Activated CD4-positive, alpha-beta T cell treated with anti-CD3 and anti-CD28 coated beads, Interleukin-2, amount 10 ng/mL, durations not matched to agents 7 days and 5 days (primary cell): ENCODE measurements at regions not wholly inside any gene's neighbourhood (a gene's known extent, or its start where the extent isn't known, plus 50 kb on each side); places are given as distances from the start of the nearest gene placed in this dataset.

Experiments used
- CTCF ChIA-PET: fragments of 350-600 bp; sonication (Branson Sonifier 250); formaldehyde crosslinking; loops from one replicate; lab custom pipeline; 2021; ENCODE audit warnings: antibody characterized with exemption; lab: Charles Lee
- POLR2A ChIA-PET: fragments of 350-600 bp; sonication (Branson Sonifier 250); formaldehyde crosslinking; loops from one replicate; lab custom pipeline; 2021; ENCODE audit warnings: antibody characterized with exemption; lab: Charles Lee
- DNase-seq: peaks from one replicate; pipeline ENCODE4 v3.0.0-alpha.2; 2020
- H3K27ac Mint-ChIP-seq: one replicate; pipeline ENCODE4 v1.8.0; 2021; ENCODE audit warnings: mild to moderate bottlenecking, moderate library complexity, mixed read lengths
- H3K27me3 Mint-ChIP-seq: one replicate; pipeline ENCODE4 v1.8.0; 2021; ENCODE audit warnings: mixed read lengths
- H3K36me3 Mint-ChIP-seq: one replicate; pipeline ENCODE4 v1.8.0; 2021; ENCODE audit warnings: low read depth, mixed read lengths
- H3K4me1 Mint-ChIP-seq: one replicate; pipeline ENCODE4 v1.8.0; 2021; ENCODE audit warnings: mixed read lengths
- H3K4me3 Mint-ChIP-seq: one replicate; pipeline ENCODE4 v1.8.0; 2021; ENCODE audit warnings: mild to moderate bottlenecking, moderate library complexity, mixed read lengths
- H3K9me3 Mint-ChIP-seq: one replicate; pipeline ENCODE4 v1.8.0; 2021; ENCODE audit warnings: mixed read lengths

DNA sequence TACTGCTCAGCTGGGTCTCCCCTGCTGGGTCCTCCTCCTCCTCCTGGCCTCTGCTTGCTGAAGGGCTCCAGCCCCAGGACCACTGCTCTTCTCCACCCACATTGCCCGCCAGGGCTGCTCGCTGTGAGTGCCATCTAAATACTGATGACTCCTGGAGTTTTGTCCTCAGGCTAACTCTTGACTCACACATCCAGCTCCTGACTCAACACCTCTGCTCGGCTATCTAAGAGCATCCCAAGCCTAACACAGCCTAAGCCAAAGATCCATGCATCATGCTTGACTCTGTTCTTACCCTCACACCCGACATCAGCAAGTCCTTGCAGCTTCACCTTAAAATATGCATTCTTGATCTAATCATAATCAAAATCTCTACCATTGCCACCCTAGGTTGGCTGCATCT, 260.2 kb downstream of the KLF13 start:
- CTCF ChIA-PET = no interaction called here
- no peak overlapping the region for H3K4me3 Mint-ChIP-seq

DNA sequence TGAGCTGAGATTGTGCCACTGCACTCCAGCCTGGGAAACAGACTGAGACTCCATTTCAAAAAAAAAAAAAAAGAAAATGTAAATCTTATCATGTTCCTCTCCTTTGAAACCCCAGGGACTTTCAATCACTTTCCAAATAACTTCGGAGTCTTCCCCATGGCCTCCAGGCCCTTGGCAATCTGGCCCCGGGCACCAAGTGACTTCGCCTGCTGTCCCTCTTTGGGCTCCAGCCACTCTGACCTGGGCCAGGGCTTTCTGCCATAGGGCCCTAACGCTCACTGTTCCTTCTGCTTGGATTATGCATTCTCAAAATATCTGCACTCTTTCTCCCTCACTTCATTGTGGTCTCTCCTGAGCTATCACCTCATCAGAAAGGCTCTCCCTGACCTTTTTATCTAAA, 260.9 kb downstream of the KLF13 start:
- H3K27ac Mint-ChIP-seq = no peak overlapping the region
- POLR2A ChIA-PET = no interaction called here
- H3K4me1 Mint-ChIP-seq = no peaks in the 10 kb centered on the region
- H3K36me3 Mint-ChIP-seq = no peaks in the 10 kb centered on the region
- no peaks in the 10 kb centered on the region for H3K27me3 Mint-ChIP-seq
- peaks cover 3% of the 10 kb centered on the region for H3K9me3 Mint-ChIP-seq
- DNase-seq = no peak
- no peak overlapping the region for H3K4me3 Mint-ChIP-seq
- CTCF ChIA-PET = interaction anchor here (0.7 kb wide), 1 partner anchor 274 kb away, joined by 4 read pairs; no protein-coding TSS in a partner anchor

More for the DNA sequence above, 260.2 kb downstream of the KLF13 start:
- peaks cover 10% of the 10 kb centered on the region for H3K9me3 Mint-ChIP-seq
- no peaks in the 10 kb centered on the region for H3K27me3 Mint-ChIP-seq
- no peaks in the 10 kb centered on the region for H3K4me1 Mint-ChIP-seq
- DNase-seq = no peak
- POLR2A ChIA-PET = no interaction called here
- H3K36me3 Mint-ChIP-seq = no peaks in the 10 kb centered on the region
- H3K27ac Mint-ChIP-seq = no peak overlapping the region

DNA sequence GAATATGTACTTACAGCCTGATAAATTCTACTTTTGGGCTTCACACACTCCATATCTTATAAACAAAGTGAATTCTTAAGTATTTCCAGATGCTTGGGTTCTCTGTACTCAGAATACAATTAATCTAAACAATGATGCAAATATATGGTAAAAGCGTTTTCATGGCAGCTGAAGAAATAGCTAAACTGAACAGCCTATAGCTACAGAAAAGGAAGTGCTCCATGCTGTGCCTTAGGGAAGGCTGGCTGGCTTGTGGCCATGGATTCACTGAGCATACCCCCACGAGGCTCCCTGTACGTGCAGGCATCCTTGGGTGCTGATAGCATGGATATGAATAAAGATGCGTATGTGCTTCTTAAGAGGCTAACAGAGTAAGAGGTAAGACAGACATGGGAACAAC, 264.0 kb downstream of the KLF13 start:
- Mint-ChIP-seq H3K36me3 (no peaks in the 10 kb centered on the region), H3K4me1 (no peaks in the 10 kb centered on the region), H3K27me3 (no peaks in the 10 kb centered on the region), H3K27ac (no peak overlapping the region), H3K4me3 (no peak overlapping the region), H3K9me3 (no peaks in the 10 kb centered on the region)
- no peak for DNase-seq
- ChIA-PET CTCF (no interaction called here), POLR2A (no interaction called here)

DNA sequence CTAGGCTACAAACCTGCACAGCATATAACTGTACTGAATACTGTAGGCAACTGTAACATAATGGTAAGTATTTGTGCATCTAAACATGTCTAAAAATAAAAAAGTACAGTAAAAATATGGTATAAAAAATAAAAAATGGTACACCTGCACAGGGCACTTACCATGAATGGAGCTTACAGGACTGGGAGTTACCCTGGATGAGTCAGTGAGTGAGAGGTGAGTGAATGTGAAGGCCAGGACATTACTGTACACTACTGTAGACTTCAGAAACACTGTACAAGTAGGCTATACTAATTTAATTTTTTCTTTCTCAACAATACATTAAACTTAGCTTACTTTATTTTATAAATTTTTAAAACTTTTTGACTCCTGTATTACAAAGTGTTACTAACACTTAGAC, 265.3 kb downstream of the KLF13 start:
- ChIA-PET CTCF (no interaction called here), POLR2A (no interaction called here)
- Mint-ChIP-seq H3K9me3 (no peaks in the 10 kb centered on the region), H3K4me1 (no peaks in the 10 kb centered on the region), H3K27ac (no peak overlapping the region), H3K4me3 (no peak overlapping the region), H3K36me3 (no peaks in the 10 kb centered on the region), H3K27me3 (no peaks in the 10 kb centered on the region)
- no peak for DNase-seq

DNA sequence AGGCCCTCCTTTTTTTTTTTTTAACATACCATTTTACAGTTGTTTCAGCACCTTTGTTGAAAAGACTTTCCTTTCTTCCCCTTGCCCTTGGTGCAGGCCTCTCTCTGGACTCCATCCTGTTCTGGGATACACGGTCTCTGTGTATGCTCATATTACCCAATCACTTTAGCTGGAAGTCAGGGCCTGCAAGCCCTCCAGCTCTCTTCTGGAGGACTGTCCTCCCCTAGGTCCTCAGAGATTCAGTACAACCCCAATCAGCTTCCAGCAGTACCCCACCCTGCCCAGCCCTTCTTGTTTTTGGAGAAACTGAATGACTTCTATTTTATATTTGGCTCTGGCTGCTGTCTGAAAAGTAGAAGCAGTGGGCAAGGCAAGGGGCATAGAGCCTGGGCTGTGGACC, 270.8 kb downstream of the KLF13 start:
- Mint-ChIP-seq H3K27ac (no peak overlapping the region), H3K27me3 (peaks cover 24% of the 10 kb centered on the region), H3K4me3 (no peak overlapping the region), H3K36me3 (no peaks in the 10 kb centered on the region), H3K4me1 (no peaks in the 10 kb centered on the region), H3K9me3 (no peaks in the 10 kb centered on the region)
- CTCF ChIA-PET = interaction anchor here (2.3 kb wide), 1 partner anchor 13 kb away, joined by 6 read pairs; no protein-coding TSS in a partner anchor
- POLR2A ChIA-PET = no interaction called here
- DNase-seq = no peak

DNA sequence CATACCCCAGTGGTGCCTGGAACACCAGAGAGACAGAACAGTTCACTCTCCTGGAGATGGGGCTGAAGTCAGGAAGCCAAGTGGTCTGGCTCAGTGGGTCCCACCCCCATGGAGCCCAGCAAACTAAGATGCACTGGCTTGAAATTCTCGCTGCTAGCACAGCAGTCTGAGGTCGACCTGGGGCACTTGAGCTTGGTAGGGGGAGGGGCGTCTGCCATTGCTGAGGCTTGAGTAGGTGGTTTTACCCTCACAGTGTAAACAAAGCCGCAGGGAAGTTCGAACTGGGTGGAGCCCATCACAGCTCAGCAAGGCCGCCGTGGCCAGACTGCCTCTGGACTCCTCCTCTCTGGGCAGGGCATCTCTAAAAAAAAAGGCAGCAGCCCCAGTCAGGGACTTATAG, 272.0 kb downstream of the KLF13 start:
- DNase-seq = no peak
- Mint-ChIP-seq H3K9me3 (no peaks in the 10 kb centered on the region), H3K4me3 (no peak overlapping the region), H3K36me3 (no peaks in the 10 kb centered on the region), H3K27me3 (peaks cover 29% of the 10 kb centered on the region), H3K27ac (no peak overlapping the region), H3K4me1 (no peaks in the 10 kb centered on the region)
- POLR2A ChIA-PET = no interaction called here
- CTCF ChIA-PET = interaction anchor here (0.8 kb wide), 1 partner anchor 233 kb away, joined by 3 read pairs; no protein-coding TSS in a partner anchor

DNA sequence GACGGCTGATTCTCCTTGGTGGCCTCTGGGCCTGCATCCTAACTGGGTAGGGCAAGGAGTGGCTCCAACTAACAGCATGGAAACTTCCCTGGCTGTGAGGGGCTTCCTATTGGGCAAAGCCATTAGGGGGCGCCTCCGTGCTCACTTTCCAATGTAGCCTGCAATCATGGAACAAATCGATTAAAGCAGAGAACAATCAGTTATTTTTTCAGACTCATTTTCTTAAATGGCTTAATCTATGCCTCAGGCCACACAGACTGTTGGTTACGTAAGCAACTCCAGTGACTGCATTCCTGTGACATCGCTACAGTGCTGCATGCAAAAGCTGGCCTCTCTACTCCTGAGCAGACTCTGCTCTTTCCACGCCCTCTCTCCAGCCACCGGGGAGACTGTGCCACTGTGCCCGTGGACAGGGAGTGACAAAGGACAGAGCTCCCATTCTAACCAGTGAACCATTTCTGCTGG, 278.9 kb downstream of the KLF13 start:
- ChIA-PET CTCF (no interaction called here), POLR2A (no interaction called here)
- no peaks in the 10 kb centered on the region for H3K9me3 Mint-ChIP-seq
- H3K4me3 Mint-ChIP-seq = no peak overlapping the region
- no peak overlapping the region for H3K27ac Mint-ChIP-seq
- no peak for DNase-seq
- no peaks in the 10 kb centered on the region for H3K4me1 Mint-ChIP-seq
- peaks cover 38% of the 10 kb centered on the region for H3K27me3 Mint-ChIP-seq
- no peaks in the 10 kb centered on the region for H3K36me3 Mint-ChIP-seq

DNA sequence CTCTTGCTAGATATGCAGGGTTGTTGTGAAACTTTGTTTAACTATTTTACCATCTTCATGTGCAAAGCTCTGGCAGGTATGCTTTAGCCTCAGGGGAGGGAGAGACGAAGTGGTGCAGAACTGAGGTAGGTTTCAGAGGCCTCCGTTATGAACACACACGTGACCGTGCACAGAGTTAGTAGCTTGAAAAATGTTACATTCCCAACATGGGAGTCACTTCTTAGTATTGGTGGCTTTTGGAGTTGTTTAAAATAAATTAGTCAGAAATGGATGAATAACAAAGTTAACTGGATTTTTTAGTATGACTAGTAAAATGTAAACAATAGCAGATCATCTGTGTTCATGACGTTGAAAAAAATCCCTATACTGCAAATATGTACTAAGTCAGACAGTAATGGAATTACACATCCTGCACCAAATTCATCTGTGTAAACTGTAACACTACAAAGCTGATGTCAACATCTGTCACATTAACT, 279.6 kb downstream of the KLF13 start:
- H3K27ac Mint-ChIP-seq = no peak overlapping the region
- H3K9me3 Mint-ChIP-seq = no peaks in the 10 kb centered on the region
- ChIA-PET CTCF (interaction anchor here (0.6 kb wide), 1 partner anchor 11 kb away, joined by 4 read pairs; no protein-coding TSS in a partner anchor), POLR2A (no interaction called here)
- peaks cover 35% of the 10 kb centered on the region for H3K27me3 Mint-ChIP-seq
- H3K4me3 Mint-ChIP-seq = no peak overlapping the region
- no peaks in the 10 kb centered on the region for H3K4me1 Mint-ChIP-seq
- no peaks in the 10 kb centered on the region for H3K36me3 Mint-ChIP-seq
- no peak for DNase-seq

DNA sequence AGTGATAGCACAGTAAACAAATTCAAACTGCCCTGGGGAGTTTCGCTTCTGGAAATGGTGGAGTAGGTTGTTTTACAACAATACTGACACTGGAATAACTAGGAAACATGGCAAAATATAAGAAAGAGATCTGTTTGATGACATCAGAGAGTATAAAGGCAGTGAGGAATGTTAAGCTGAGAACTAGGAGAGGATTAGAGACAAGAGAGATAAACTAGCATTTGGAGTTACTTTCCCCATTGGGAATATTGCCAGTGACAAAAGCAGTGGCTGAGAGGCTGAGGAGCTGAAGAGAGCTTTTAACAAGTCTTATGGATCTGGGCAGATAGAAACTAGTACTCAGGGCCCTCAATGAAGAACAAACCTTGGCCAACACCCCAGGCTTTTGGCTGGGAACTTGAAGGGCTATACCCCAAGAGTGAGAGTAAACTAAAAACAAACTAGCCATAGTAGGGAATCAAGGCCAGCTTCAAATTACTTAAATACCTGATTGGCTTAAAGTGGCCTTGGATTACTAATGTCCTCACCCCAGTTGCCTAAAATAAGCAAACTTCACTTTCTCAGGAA, 280.4 kb downstream of the KLF13 start:
- Mint-ChIP-seq H3K4me1 (no peaks in the 10 kb centered on the region), H3K9me3 (no peaks in the 10 kb centered on the region), H3K27ac (no peak overlapping the region), H3K27me3 (peaks cover 36% of the 10 kb centered on the region), H3K4me3 (no peak overlapping the region), H3K36me3 (no peaks in the 10 kb centered on the region)
- DNase-seq = no peak
- CTCF ChIA-PET = no interaction called here
- POLR2A ChIA-PET = no interaction called here

DNA sequence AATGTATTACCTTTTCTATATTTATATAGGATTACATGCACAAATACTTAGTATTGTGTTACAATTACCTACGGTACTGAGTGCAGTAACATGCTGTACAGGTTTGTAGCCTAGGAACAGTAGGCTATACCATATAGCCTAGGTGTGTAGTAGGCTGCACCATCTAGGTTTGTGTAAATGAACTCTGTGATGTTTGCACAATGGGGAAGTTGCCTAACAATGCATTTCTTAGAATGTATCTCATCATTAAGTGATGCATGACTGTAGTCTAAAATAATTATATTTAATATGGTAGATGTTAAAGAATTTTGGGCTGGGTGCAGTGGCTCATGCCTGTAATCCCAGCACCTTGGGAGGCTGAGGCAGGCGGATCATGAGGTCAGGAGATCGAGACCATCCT, 281.0 kb downstream of the KLF13 start:
- no peaks in the 10 kb centered on the region for H3K36me3 Mint-ChIP-seq
- H3K27me3 Mint-ChIP-seq = peaks cover 34% of the 10 kb centered on the region
- H3K9me3 Mint-ChIP-seq = no peaks in the 10 kb centered on the region
- no peak for DNase-seq
- no peak overlapping the region for H3K27ac Mint-ChIP-seq
- H3K4me1 Mint-ChIP-seq = no peaks in the 10 kb centered on the region
- ChIA-PET POLR2A (interaction anchor here (0.7 kb wide), 1 partner anchor 1162 kb away, joined by 5 read pairs; no protein-coding TSS in a partner anchor), CTCF (interaction anchor here (1.8 kb wide), 1 partner anchor 16 kb away, joined by 4 read pairs; no protein-coding TSS in a partner anchor)
- H3K4me3 Mint-ChIP-seq = no peak overlapping the region

DNA sequence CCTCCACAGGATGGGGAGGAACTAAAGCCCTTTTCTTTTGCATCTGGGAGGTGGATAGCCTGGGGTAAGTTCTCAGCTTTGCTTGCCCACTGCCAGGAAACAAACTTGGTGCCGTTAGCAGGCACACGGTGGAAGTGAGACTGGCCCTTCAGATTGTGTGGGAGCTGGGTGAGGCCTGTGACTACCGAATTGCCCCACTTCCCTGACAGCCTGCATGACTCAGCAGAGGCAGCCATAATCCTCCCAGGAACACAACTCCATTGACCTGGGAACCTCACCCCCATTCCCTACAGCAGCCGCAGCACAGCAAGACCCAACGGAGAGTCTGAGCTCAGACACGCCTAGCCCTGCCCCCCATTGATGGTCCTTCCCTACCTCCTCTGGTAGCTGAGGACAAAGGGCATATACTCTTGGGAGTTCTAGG, 282.6 kb downstream of the KLF13 start:
- H3K4me3 Mint-ChIP-seq = no peak overlapping the region
- H3K9me3 Mint-ChIP-seq = no peaks in the 10 kb centered on the region
- H3K4me1 Mint-ChIP-seq = no peaks in the 10 kb centered on the region
- no peak overlapping the region for H3K27ac Mint-ChIP-seq
- ChIA-PET CTCF (interaction anchor here (1.8 kb wide), 1 partner anchor 15 kb away, joined by 4 read pairs; no protein-coding TSS in a partner anchor), POLR2A (no interaction called here)
- no peak for DNase-seq
- H3K36me3 Mint-ChIP-seq = no peaks in the 10 kb centered on the region
- H3K27me3 Mint-ChIP-seq = peaks cover 42% of the 10 kb centered on the region

DNA sequence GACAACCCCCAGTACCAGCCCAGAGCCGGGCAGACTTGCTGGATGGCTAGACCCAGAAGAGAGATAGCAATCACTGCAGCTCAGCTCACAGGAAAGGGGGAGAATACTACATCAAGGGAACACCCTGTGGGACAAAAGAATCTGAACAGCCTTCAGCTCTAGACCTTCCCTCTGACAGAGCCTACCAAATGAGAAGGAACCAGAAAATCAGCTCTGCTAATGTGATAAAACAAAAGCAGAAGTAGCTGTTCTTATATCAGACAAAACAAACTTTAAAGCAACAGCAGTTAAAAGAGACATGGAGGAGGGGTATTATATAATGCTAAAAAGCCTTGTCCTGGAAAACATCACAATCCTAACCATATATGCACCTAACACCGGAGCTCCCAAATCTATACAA, 283.3 kb downstream of the KLF13 start:
- Mint-ChIP-seq H3K36me3 (no peaks in the 10 kb centered on the region), H3K9me3 (no peaks in the 10 kb centered on the region), H3K4me3 (no peak overlapping the region), H3K27me3 (peaks cover 42% of the 10 kb centered on the region), H3K4me1 (no peaks in the 10 kb centered on the region), H3K27ac (no peak overlapping the region)
- ChIA-PET POLR2A (no interaction called here), CTCF (no interaction called here)
- DNase-seq = no peak

DNA sequence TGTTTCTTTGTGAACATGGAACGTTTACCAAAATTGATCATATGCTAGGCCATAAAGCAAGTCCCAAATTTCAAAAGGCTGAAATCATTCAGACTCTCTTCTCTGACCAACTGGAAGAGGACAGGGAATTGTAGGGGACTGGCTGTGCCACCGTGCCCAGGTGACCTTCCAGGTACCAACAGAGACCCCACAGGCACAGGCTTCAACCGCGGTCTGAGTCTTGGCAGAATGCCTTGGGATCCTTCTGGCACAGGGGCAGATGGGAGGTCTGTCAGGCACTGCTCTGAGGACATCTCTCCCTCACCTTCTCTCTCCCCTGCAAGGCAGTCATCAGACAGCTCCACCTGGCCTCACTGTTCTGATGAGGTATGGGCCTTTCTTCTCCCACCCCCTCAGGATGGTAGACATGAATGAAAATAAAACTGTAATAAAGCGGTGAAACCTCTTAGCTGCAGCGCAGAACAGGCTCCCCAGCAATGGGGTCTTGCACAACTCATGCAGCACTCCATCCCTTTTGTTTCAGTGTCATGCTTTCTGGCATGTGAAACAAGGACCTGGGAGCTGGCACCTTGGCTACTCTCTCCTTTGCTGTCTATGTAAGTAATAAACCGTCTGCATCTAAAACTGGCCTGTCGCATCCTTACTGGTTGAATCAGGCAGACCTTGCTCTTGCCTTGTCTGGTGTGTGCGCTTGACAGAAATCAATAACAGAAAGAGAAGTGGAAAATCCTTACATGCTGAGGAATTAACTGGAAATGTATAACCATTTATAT, 289.2 kb downstream of the KLF13 start:
- no peak overlapping the region for H3K4me3 Mint-ChIP-seq
- peaks cover 29% of the 10 kb centered on the region for H3K27me3 Mint-ChIP-seq
- no peaks in the 10 kb centered on the region for H3K36me3 Mint-ChIP-seq
- POLR2A ChIA-PET = no interaction called here
- no peak overlapping the region for H3K27ac Mint-ChIP-seq
- CTCF ChIA-PET = no interaction called here
- no peaks in the 10 kb centered on the region for H3K4me1 Mint-ChIP-seq
- no peaks in the 10 kb centered on the region for H3K9me3 Mint-ChIP-seq
- no peak for DNase-seq
